ENCODE measurements at regions not wholly inside any gene's neighbourhood (a gene's known extent, or its start where the extent isn't known, plus 50 kb on each side); places are given as distances from the start of the nearest gene placed in this dataset.

DNA sequence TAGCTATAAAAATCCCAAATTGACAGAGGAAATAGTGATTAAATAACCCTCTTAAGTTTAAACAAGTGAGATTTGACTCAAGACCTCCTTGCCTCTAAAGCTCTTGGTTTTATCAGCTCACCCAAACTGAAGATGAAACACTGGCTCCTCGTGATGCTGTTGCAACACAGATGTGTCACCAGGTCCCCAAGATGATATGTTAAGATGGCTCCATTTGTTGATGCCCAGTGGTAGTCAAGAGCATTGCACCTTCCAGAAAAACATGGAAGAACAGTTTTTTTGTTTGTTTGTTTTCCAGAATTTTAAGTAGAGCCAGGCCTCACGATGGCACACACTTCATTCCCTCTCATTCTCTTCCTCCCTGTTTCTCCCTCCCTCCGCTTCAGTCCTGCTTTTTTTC, 399.8 kb downstream of the TXNL1 start:
- H3K4me3 ChIP-seq (ENCODE audit: low read length), result no peak overlapping the region
- peak; percentile 16 for DNase-seq (ENCODE audit: low read depth)
- TF ChIP-seq, protein P1, sequence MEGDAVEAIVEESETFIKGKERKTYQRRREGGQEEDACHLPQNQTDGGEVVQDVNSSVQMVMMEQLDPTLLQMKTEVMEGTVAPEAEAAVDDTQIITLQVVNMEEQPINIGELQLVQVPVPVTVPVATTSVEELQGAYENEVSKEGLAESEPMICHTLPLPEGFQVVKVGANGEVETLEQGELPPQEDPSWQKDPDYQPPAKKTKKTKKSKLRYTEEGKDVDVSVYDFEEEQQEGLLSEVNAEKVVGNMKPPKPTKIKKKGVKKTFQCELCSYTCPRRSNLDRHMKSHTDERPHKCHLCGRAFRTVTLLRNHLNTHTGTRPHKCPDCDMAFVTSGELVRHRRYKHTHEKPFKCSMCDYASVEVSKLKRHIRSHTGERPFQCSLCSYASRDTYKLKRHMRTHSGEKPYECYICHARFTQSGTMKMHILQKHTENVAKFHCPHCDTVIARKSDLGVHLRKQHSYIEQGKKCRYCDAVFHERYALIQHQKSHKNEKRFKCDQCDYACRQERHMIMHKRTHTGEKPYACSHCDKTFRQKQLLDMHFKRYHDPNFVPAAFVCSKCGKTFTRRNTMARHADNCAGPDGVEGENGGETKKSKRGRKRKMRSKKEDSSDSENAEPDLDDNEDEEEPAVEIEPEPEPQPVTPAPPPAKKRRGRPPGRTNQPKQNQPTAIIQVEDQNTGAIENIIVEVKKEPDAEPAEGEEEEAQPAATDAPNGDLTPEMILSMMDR (IDR thresholded peaks at IDR 0.05; ENCODE audit: insufficient read depth, low read depth, low read length, missing control alignments), result peak; percentile 29

DNA sequence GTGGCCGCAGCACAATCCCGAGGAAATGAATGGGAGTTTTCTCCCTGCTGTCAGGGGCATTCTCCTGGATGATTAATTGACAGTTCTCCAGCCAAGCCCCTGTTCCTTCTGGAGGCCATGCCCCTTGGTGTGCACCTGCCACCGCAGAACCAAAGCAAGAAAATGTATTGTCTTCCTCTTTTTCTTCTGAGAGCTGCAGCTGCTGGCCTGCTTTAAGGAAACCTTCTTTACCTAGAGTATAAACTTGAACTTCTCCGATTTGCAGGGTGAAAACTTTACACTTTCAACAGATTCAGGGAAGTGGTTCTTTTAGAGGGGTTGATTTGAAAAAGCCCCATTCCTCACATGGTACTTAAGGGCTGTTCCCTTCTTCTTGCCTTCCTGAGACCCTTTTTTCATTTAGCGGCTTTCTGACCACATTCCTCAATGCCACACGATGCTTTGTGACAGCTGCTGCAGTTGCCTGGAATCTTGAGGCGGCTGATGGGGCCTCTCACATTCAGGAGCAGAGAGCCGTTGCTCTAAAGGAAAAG, 402.8 kb downstream of the TXNL1 start:
- no peak overlapping the region for H3K4me3 ChIP-seq (ENCODE audit: low read length)
- DNase-seq (ENCODE audit: low read depth), result no peak
- TF ChIP-seq, protein P1 (IDR thresholded peaks at IDR 0.05; ENCODE audit: insufficient read depth, low read depth, low read length, missing control alignments), result no peak

DNA sequence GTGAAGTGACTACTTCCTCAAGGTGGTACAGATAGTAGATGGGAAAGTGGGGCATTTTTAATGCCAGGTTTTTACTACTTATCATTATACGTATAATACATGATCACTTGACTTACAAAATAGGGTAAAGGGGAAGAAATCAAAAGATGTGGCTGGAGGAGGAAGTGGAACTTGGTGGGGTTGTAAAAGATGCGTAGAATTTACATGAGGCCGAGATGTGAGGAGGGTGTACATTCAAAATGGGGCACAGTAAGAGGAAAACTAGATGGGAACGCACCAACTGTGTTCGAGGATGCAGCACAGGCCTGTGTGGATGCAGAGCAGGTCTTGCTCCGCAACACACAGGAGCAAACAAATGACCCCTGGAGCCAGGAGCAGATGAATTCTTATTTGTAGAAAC, 403.3 kb downstream of the TXNL1 start:
- no peak for DNase-seq (ENCODE audit: low read depth)
- no peak overlapping the region for H3K4me3 ChIP-seq (ENCODE audit: low read length)
- TF ChIP-seq, protein P1 (IDR thresholded peaks at IDR 0.05; ENCODE audit: insufficient read depth, low read depth, low read length, missing control alignments), result no peak

DNA sequence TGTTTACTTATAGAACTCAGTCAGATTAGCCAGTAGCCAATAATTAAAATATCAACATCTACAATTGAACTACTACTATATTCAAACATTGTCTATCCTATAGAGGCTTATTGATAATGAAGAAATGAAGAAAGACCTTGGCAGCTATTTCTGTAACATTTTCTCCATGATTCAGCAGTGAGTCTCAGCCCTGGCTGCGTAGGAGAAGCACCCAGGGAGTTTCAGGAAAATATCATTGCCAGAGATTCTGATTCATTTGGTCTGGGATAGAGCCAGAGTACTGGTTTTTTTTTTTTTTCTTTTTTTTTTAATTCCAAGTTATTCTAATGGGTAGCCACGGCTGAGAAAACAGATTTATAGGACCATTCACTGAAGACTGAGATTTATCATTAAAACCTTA, 404.8 kb downstream of the TXNL1 start:
- H3K4me3 ChIP-seq (ENCODE audit: low read length), result no peak overlapping the region
- TF ChIP-seq, protein P1 (IDR thresholded peaks at IDR 0.05; ENCODE audit: insufficient read depth, low read depth, low read length, missing control alignments), result no peak
- peak; percentile 75 for DNase-seq (ENCODE audit: low read depth)

DNA sequence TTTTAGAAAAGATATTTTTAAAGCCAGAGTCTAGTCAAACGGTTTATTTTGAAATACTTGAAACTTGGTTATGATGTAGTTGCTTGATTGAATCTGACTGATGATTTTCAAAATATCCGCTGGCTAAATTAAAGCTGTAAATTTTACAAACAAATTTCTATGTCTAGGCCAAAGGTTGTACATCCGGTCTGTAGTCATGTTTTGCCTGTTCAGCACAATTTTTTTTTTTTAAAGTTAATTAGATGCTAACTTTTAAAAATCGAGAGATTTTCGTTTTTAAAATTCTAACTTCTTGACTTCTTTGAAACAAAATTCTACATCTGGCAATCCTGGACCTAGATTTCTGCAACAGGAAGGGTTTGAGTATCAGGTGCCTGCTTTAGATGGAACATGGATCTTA, 412.4 kb downstream of the TXNL1 start:
- DNase-seq (ENCODE audit: low read depth), result no peak
- no peak overlapping the region for H3K4me3 ChIP-seq (ENCODE audit: low read length)
- TF ChIP-seq, protein P1 (IDR thresholded peaks at IDR 0.05; ENCODE audit: insufficient read depth, low read depth, low read length, missing control alignments), result no peak

DNA sequence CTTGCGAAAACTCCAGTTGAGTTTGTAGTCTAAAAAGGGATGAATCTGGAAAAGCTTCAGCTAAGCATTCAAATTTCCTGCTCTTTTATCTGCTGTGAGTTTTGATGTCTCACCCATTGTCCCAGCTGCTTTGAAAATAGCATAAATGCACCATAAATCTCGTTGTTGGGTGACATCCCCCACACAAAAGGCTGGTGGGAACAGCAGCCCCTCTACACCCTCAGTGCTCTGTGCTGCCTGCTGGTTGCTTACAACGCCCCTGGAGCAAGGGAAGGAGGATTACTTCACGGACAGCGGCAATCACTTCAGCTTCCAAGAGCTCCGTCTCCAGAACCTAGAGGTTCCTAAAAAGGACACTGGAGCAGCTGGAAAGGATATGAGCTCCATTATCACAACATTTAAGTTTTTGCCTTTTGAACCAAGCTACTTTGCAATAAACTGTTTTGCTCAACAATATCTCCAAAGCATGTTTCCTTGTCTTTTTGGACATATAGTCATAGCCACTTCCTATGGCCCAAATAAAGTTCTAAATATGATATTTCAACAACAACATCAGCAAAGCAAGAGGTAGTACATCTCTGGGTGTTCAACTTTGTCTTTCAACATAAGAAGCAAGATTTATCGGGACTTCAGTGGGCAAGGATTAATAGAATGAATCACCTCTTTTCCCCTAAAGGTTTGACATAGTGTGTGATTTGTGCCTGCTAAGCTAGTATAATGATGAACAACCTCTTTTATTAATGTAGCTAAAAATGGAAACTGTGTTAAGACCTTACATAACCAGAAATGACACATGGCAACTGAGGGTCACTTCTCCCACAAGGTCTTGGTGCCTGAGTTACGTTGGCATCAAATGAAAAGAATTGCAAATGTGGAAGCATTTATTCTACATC, 413.5 kb downstream of the TXNL1 start:
- no peak overlapping the region for H3K4me3 ChIP-seq (ENCODE audit: low read length)
- TF ChIP-seq, protein P1 (IDR thresholded peaks at IDR 0.05; ENCODE audit: insufficient read depth, low read depth, low read length, missing control alignments), result no peak
- no peak for DNase-seq (ENCODE audit: low read depth)
